Activated B cell treated with CpG ODN at 0.5 μM for 24 hours (primary cell): ENCODE measurements at regions not wholly inside any gene's neighbourhood (a gene's known extent, or its start where the extent isn't known, plus 50 kb on each side); places are given as distances from the start of the nearest gene placed in this dataset.

Experiments used
- ATAC-seq: fragments of 200-7000 bp; cut with Tn5 transposase; one replicate; pipeline ENCODE4 v1.10.0; 2021; ENCODE audit warnings: low read depth, mild to moderate bottlenecking, moderate library complexity
- CTCF ChIA-PET: fragments of 350-600 bp; sonication (Branson Sonifier 250); formaldehyde crosslinking; loops from one replicate; lab custom pipeline; 2021; ENCODE audit warnings: antibody characterized with exemption; lab: Charles Lee
- POLR2A ChIA-PET: fragments of 350-600 bp; sonication (Branson Sonifier 250); formaldehyde crosslinking; loops from one replicate; lab custom pipeline; 2021; ENCODE audit warnings: antibody characterized with exemption; lab: Charles Lee
- DNase-seq: peaks from one replicate; pipeline ENCODE4 v3.0.0; 2022
- H3K27ac Mint-ChIP-seq: one replicate; pipeline ENCODE4 v1.8.0; 2020; ENCODE audit warnings: mixed read lengths
- H3K27me3 Mint-ChIP-seq: one replicate; pipeline ENCODE4 v1.8.0; 2021; ENCODE audit warnings: mixed read lengths
- H3K36me3 Mint-ChIP-seq: one replicate; pipeline ENCODE4 v1.8.0; 2021; ENCODE audit warnings: low read depth, mixed read lengths
- H3K4me1 Mint-ChIP-seq: one replicate; pipeline ENCODE4 v1.8.0; 2021; ENCODE audit warnings: mixed read lengths
- H3K4me3 Mint-ChIP-seq: one replicate; pipeline ENCODE4 v1.8.0; 2020; ENCODE audit warnings: mild to moderate bottlenecking, mixed read lengths
- H3K9me3 Mint-ChIP-seq: one replicate; pipeline ENCODE4 v1.8.0; 2020; ENCODE audit warnings: mixed read lengths
- CTCF ChIP-seq: fragments of 200-600 bp; IDR thresholded peaks from one replicate; pipeline ENCODE4 v1.8.0; 2022; ENCODE audit warnings: antibody characterized with exemption, mild to moderate bottlenecking
- intact Hi-C: fragments of 100-400 bp; cut with micrococcal nuclease; formaldehyde crosslinking; loops from one replicate; pipeline ENCODE4 v1.15.1; 2024

DNA sequence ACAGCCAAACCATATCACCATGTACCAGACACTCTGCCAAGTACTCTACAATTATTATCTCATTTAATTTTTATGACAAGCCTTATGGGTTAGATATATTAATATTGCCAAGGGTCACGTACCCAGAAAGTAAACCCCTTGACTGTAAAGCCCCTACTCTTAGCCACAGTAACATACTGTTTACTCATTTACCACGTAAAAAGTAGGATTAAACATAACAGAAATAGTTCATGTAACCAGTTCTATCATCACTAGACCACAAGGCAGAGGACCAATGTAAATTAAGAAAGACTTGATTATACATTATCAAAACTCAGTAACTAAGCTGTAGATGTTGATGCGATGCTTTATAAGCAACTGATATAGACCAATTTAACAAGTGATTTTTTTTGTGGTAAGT lies 101.5 kb upstream of the CNTNAP4 start:
- POLR2A ChIA-PET, result no interaction called here
- Mint-ChIP-seq H3K27me3 (no peaks in the 10 kb centered on the region), H3K4me3 (no peak overlapping the region), H3K27ac (no peak overlapping the region), H3K9me3 (peaks cover 3% of the 10 kb centered on the region), H3K36me3 (no peaks in the 10 kb centered on the region), H3K4me1 (no peaks in the 10 kb centered on the region)
- ATAC-seq (no peak), DNase-seq (no peak)
- CTCF ChIA-PET, result no interaction called here
- no peak for TF ChIP-seq CTCF
- intact Hi-C loops, result no loop called here

GRCh38 chr16:76176153-76176552 lies 101.0 kb upstream of the CNTNAP4 start:
- H3K9me3 Mint-ChIP-seq, result peaks cover 3% of the 10 kb centered on the region
- ATAC-seq (no peak), DNase-seq (no peak)
- intact Hi-C loops, result no loop called here
- H3K4me3 Mint-ChIP-seq, result no peak overlapping the region
- no peaks in the 10 kb centered on the region for H3K27me3 Mint-ChIP-seq
- no peak for TF ChIP-seq CTCF
- ChIA-PET CTCF (no interaction called here), POLR2A (no interaction called here)
- H3K4me1 Mint-ChIP-seq, result no peaks in the 10 kb centered on the region
- no peaks in the 10 kb centered on the region for H3K36me3 Mint-ChIP-seq
- H3K27ac Mint-ChIP-seq, result no peak overlapping the region

DNA sequence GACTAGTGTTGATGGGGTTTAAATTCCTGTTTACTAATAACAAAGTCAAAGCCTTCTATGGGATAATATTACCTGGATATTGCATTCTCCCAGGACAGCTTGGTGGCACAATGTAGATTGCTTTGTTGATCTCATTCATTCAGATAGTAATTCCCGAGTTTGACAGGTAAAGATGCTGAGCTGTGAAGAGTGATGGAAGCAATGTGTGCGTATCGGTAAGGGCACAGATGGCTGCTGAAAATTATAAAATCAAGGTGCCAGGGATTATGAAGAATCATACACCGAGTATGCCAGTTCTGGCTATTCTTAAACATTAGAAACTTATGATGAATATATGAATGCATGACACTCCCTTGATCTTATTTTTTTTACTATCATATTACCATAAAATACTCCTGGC lies 100.6 kb upstream of the CNTNAP4 start:
- no peak for TF ChIP-seq CTCF
- Mint-ChIP-seq H3K36me3 (no peaks in the 10 kb centered on the region), H3K27ac (no peak overlapping the region), H3K4me1 (no peaks in the 10 kb centered on the region), H3K9me3 (peaks cover 2% of the 10 kb centered on the region), H3K4me3 (no peak overlapping the region), H3K27me3 (no peaks in the 10 kb centered on the region)
- POLR2A ChIA-PET, result no interaction called here
- no peak for DNase-seq
- no peak for ATAC-seq
- intact Hi-C loops, result no loop called here
- CTCF ChIA-PET, result no interaction called here

GRCh38 chr16:76182041-76182635 lies 95.1 kb upstream of the CNTNAP4 start:
- no peak for DNase-seq
- TF ChIP-seq CTCF, result no peak
- no peak overlapping the region for H3K27ac Mint-ChIP-seq
- POLR2A ChIA-PET, result no interaction called here
- CTCF ChIA-PET, result no interaction called here
- H3K27me3 Mint-ChIP-seq, result no peaks in the 10 kb centered on the region
- no peaks in the 10 kb centered on the region for H3K36me3 Mint-ChIP-seq
- H3K9me3 Mint-ChIP-seq, result peaks cover 4% of the 10 kb centered on the region
- no peak for ATAC-seq
- intact Hi-C loops, result no loop called here
- H3K4me1 Mint-ChIP-seq, result no peaks in the 10 kb centered on the region
- no peak overlapping the region for H3K4me3 Mint-ChIP-seq

DNA sequence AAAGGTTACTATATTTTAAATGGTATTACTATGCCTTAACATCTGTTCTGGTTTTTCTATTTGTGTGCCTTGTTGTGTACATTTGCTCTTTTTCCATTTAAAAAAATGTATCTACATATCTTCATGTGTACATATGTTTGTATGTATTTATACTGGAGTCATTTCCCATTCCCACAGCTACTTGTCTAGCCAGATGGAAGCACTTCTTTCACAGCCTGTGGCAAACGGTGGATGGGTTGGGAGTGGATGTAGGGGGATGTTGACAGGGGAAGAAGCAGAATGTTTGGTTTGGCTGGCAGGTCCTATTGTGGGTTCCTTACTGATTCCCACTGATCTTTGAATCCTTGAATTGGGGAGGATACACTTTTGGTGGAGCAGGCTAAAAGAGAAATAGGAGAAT lies 93.6 kb upstream of the CNTNAP4 start:
- Mint-ChIP-seq H3K36me3 (no peaks in the 10 kb centered on the region), H3K27me3 (no peaks in the 10 kb centered on the region), H3K4me1 (no peaks in the 10 kb centered on the region), H3K9me3 (peaks cover 13% of the 10 kb centered on the region), H3K4me3 (no peak overlapping the region), H3K27ac (no peak overlapping the region)
- POLR2A ChIA-PET, result no interaction called here
- intact Hi-C loops, result no loop called here
- no peak for DNase-seq
- CTCF ChIA-PET, result no interaction called here
- no peak for ATAC-seq
- TF ChIP-seq CTCF, result no peak
